HCT116 (cell line): ENCODE measurements at regions not wholly inside any gene's neighbourhood (a gene's known extent, or its start where the extent isn't known, plus 50 kb on each side); places are given as distances from the start of the nearest gene placed in this dataset.
"Not testable (repeated sequence)": the region's sequence is repeated elsewhere in the genome, so short reads cannot be mapped to it uniquely, and the experiment has no call there.

Experiments
- CBX3 ChIP-seq: IDR thresholded peaks from 2 replicates; pipeline ENCODE4 v1.6.1; 2012; ENCODE audit warnings: low read depth
- EGR1 ChIP-seq: IDR thresholded peaks from 2 replicates; pipeline ENCODE4 v1.6.1; 2012; ENCODE audit warnings: low read depth
- EZH2 ChIP-seq: fragments of 200-600 bp; sonication (generic); IDR thresholded peaks from 2 replicates; pipeline ENCODE4 v1.6.1; 2017; ENCODE audit warnings: antibody characterized with exemption, mixed run types
- JUND ChIP-seq: IDR thresholded peaks from 2 replicates; pipeline ENCODE4 v1.6.1; 2012
- POLR2A ChIP-seq: IDR thresholded peaks from 2 replicates; pipeline ENCODE4 v1.7.0; 2011; ENCODE audit warnings: borderline replicate concordance; ENCODE audit not compliant: insufficient read depth, insufficient read length; ENCODE audit errors: extremely low read depth
- POLR2AphosphoS5 ChIP-seq: IDR thresholded peaks from 2 replicates; pipeline ENCODE4 v1.6.1; 2011; ENCODE audit warnings: mild to moderate bottlenecking, low read depth, low read length, moderate library complexity
- RAD21 ChIP-seq: IDR thresholded peaks from 2 replicates; pipeline ENCODE4 v1.6.1; 2012; ENCODE audit warnings: low read depth, mild to moderate bottlenecking
- SIN3A ChIP-seq: IDR thresholded peaks from 2 replicates; pipeline ENCODE4 v1.6.1; 2012; ENCODE audit warnings: low read depth
- SP1 ChIP-seq: IDR thresholded peaks from 2 replicates; pipeline ENCODE4 v1.6.1; 2012; ENCODE audit warnings: low read depth
- YY1 ChIP-seq: IDR thresholded peaks from 2 replicates; pipeline ENCODE4 v1.6.1; 2011; ENCODE audit warnings: low read length, low read depth, moderate library complexity, mild to moderate bottlenecking; ENCODE audit not compliant: insufficient replicate concordance; ENCODE audit errors: extremely low read depth
- TF ChIP-seq, protein P1 (sequence below), 3 experiments: fragments of 200-600 bp in 1 of 3; sonication (generic) in 1 of 3; IDR thresholded peaks in 2 of 3; conservative IDR thresholded peaks in 1 of 3; 2 replicates each; pipeline ENCODE4 v1.5.1; 2012 to 2017; ENCODE audit warnings: low read depth in 2 of 3, low read length in 2 of 3, antibody characterized with exemption in 1 of 3, borderline replicate concordance in 1 of 3, control low read depth in 1 of 3, mild to moderate bottlenecking in 1 of 3, mixed read lengths in 1 of 3, mixed run types in 1 of 3, moderate library complexity in 1 of 3; ENCODE audit not compliant: insufficient read depth in 1 of 3
- TF ChIP-seq, protein P2 (sequence below): IDR thresholded peaks from 2 replicates; pipeline ENCODE4 v1.6.1; 2012
- TF ChIP-seq, protein P3 (sequence below): IDR thresholded peaks from 2 replicates; pipeline ENCODE4 v1.6.1; 2012
- TF ChIP-seq, protein P4 (sequence below): IDR thresholded peaks from 2 replicates; pipeline ENCODE4 v1.6.1; 2012; ENCODE audit warnings: low read depth

DNA sequence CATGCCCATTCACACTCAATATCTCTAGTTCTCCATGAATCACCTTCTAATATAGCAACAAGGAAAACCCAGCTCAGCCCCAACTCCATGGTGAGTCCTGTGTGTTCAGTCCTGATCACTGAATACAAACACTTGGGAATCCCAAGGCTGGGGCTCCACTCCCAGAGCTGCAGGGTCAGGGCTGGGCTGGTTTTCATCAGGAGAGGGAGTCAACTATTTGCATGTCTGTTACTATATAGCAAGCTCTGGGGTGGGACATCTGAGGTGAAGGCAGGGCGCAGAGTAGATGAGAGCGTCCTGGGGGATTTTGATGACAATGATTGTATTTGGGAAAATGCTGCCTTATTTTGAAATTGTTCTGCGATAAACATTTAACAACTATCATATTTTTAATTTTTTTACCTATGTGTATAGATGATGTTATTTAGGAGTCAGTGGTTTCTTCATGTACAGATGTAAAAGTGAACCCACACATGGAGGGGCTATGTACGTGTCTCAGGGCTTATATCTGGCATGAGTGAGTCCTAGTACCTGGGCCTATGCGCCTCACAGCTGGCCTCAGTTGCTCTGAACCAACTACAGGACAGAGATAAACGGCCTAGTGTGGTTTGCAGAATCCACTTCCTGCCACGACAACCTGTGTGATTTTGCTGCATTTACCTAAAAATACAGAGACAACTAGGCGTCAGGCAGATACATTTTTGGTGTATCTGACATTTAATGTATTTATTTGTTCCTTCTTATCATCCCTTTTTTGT is 603.7 kb downstream of the TMEM121 start:
- TF ChIP-seq, protein P1, sequence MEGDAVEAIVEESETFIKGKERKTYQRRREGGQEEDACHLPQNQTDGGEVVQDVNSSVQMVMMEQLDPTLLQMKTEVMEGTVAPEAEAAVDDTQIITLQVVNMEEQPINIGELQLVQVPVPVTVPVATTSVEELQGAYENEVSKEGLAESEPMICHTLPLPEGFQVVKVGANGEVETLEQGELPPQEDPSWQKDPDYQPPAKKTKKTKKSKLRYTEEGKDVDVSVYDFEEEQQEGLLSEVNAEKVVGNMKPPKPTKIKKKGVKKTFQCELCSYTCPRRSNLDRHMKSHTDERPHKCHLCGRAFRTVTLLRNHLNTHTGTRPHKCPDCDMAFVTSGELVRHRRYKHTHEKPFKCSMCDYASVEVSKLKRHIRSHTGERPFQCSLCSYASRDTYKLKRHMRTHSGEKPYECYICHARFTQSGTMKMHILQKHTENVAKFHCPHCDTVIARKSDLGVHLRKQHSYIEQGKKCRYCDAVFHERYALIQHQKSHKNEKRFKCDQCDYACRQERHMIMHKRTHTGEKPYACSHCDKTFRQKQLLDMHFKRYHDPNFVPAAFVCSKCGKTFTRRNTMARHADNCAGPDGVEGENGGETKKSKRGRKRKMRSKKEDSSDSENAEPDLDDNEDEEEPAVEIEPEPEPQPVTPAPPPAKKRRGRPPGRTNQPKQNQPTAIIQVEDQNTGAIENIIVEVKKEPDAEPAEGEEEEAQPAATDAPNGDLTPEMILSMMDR (IDR thresholded peaks at IDR 0.05 in 2 of 3, conservative IDR thresholded peaks at IDR 0.05 in 1 of 3; ENCODE audit: borderline replicate concordance in 1 of 3, insufficient read depth in 1 of 3, low read depth in 2 of 3, low read length in 2 of 3), result not testable (repeated sequence)
- not testable (repeated sequence) for TF ChIP-seq POLR2AphosphoS5, EGR1, POLR2A, RAD21, SP1, SIN3A, EZH2, JUND, CBX3, YY1
- TF ChIP-seq, protein P2, sequence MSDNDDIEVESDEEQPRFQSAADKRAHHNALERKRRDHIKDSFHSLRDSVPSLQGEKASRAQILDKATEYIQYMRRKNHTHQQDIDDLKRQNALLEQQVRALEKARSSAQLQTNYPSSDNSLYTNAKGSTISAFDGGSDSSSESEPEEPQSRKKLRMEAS, result not testable (repeated sequence)
- TF ChIP-seq, protein P3, sequence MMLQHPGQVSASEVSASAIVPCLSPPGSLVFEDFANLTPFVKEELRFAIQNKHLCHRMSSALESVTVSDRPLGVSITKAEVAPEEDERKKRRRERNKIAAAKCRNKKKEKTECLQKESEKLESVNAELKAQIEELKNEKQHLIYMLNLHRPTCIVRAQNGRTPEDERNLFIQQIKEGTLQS, result not testable (repeated sequence)
- TF ChIP-seq, protein P4, sequence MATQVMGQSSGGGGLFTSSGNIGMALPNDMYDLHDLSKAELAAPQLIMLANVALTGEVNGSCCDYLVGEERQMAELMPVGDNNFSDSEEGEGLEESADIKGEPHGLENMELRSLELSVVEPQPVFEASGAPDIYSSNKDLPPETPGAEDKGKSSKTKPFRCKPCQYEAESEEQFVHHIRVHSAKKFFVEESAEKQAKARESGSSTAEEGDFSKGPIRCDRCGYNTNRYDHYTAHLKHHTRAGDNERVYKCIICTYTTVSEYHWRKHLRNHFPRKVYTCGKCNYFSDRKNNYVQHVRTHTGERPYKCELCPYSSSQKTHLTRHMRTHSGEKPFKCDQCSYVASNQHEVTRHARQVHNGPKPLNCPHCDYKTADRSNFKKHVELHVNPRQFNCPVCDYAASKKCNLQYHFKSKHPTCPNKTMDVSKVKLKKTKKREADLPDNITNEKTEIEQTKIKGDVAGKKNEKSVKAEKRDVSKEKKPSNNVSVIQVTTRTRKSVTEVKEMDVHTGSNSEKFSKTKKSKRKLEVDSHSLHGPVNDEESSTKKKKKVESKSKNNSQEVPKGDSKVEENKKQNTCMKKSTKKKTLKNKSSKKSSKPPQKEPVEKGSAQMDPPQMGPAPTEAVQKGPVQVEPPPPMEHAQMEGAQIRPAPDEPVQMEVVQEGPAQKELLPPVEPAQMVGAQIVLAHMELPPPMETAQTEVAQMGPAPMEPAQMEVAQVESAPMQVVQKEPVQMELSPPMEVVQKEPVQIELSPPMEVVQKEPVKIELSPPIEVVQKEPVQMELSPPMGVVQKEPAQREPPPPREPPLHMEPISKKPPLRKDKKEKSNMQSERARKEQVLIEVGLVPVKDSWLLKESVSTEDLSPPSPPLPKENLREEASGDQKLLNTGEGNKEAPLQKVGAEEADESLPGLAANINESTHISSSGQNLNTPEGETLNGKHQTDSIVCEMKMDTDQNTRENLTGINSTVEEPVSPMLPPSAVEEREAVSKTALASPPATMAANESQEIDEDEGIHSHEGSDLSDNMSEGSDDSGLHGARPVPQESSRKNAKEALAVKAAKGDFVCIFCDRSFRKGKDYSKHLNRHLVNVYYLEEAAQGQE, result not testable (repeated sequence)
